ENCODE measurements at regions not wholly inside any gene's neighbourhood (a gene's known extent, or its start where the extent isn't known, plus 50 kb on each side); places are given as distances from the start of the nearest gene placed in this dataset.

DNA sequence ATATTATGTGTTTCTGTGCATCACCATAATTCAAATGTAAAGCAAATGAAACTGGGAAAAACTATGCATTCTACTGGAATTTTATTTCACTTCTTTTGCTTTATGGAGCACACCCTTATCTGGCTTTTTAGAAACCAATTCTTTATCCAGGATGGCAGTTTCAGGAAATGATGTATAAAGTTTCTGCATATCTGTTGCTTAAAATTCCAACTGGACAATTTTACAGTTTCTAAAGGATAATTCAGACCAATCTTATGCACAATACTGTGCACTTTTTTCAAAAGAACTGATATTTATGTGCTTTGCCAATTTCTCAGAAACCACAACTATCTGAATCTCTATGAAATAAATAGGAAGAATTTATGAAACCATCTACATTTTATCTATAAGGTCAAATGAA is 246.5 kb upstream of the MIR17HG start:
- no peaks in the 10 kb centered on the region for H3K9me3 ChIP-seq (ENCODE audit: control insufficient read depth in 2 of 2, low read length in 2 of 2)
- H3K4me1 Mint-ChIP-seq: no peaks in the 10 kb centered on the region
- no peak overlapping the region for H3K4me3 Mint-ChIP-seq
- no peak overlapping the region for H3K27ac Mint-ChIP-seq
- no peaks in the 10 kb centered on the region for H3K27me3 ChIP-seq (ENCODE audit: control insufficient read depth, insufficient read depth, low read length)
- H3K36me3 Mint-ChIP-seq: no peaks in the 10 kb centered on the region
- H3K36me3 ChIP-seq (ENCODE audit: control insufficient read depth, insufficient read depth, low read length): no peaks in the 10 kb centered on the region
- H3K4me1 ChIP-seq (ENCODE audit: control insufficient read depth, insufficient read depth, low read length, poor library complexity, severe bottlenecking): no peaks in the 10 kb centered on the region
- peaks cover 0 to 8% (median 3%) of the 10 kb centered on the region in 7 donors for H3K9me3 Mint-ChIP-seq
- no peak overlapping the region for H3K4me3 ChIP-seq (ENCODE audit: low read depth, low read length)
- no peak overlapping the region for H3K27ac ChIP-seq (ENCODE audit: insufficient read depth, low read length, poor library complexity, severe bottlenecking)
- no peak for ATAC-seq (ENCODE audit: low read depth in 2 of 2)
- H3K27me3 Mint-ChIP-seq: no peaks in the 10 kb centered on the region
- no peak for DNase-seq

DNA sequence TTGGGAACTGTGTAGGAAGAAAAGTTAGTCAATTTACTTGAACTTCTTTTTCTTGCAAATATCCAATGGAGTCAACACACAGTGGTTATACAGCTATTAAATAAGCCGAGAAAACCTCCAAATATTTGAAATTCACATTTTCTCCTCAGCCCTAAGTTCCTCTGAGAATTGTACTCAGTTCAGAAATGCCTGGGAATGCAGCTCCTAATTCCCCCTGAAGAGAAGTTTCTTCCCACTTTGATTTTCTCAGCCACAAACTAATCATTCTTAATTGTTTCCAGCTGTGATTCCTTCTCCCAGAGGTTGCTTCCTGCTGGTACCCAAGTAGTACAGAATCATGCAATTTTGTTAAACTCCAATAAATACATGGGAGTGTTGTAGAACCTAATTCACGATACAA is 246.1 kb upstream of the MIR17HG start:
- DNase-seq: no peak
- Histone ChIP-seq H3K4me1 (ENCODE audit: control insufficient read depth, insufficient read depth, low read length, poor library complexity, severe bottlenecking) (no peaks in the 10 kb centered on the region), H3K27me3 (ENCODE audit: control insufficient read depth, insufficient read depth, low read length) (no peaks in the 10 kb centered on the region), H3K27ac (ENCODE audit: insufficient read depth, low read length, poor library complexity, severe bottlenecking) (no peak overlapping the region), H3K9me3 (ENCODE audit: control insufficient read depth in 2 of 2, low read length in 2 of 2) (no peaks in the 10 kb centered on the region), H3K36me3 (ENCODE audit: control insufficient read depth, insufficient read depth, low read length) (no peaks in the 10 kb centered on the region), H3K4me3 (ENCODE audit: low read depth, low read length) (no peak overlapping the region)
- no peak overlapping the region for H3K4me3 Mint-ChIP-seq
- H3K9me3 Mint-ChIP-seq: peaks cover 0 to 8% (median 3%) of the 10 kb centered on the region in 7 donors
- no peak for ATAC-seq (ENCODE audit: low read depth in 2 of 2)
- no peaks in the 10 kb centered on the region for H3K4me1 Mint-ChIP-seq
- no peak overlapping the region for H3K27ac Mint-ChIP-seq
- H3K36me3 Mint-ChIP-seq: no peaks in the 10 kb centered on the region
- H3K27me3 Mint-ChIP-seq: no peaks in the 10 kb centered on the region

DNA sequence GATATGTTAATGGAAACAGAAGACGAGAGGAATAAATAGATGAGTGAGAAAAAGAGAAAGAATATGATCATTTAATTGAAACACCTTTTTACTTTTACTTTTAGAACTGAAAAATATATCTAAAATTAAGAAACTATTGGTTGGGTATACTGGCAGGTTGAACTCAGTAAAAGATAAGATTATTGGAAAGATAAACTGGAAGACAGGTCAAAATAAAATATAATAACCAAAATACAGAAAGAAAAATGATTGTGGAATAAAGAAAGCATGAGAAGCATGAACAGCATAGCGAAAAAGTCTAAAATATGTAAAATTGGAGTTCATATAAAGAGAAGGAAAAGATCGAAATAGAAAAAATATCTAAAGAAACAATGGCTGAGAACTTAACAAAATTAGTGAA is 242.2 kb upstream of the MIR17HG start:
- Mint-ChIP-seq H3K27me3 (no peaks in the 10 kb centered on the region), H3K9me3 (peaks cover 0 to 8% (median 3%) of the 10 kb centered on the region in 7 donors)
- ATAC-seq (ENCODE audit: low read depth in 2 of 2): no peak

DNA sequence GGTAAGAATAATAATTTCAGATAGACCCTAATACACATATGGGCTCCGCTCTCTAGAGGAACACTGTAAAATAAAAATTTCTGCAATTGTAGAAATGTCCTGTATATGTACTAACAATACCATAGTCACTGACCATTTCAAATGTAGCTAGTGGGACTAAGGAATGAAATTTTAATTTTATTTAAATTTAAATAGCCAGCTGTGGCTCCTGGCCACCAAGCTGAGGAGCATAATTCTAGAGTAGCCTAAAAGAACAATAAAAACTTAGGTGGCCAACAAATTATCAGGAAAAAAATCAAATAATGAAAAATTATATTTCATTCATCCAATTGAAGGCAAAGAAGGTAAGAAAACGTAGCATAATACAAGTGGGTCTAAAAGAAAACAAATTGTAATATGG is 240.9 kb upstream of the MIR17HG start:
- Histone ChIP-seq H3K36me3 (ENCODE audit: control insufficient read depth, insufficient read depth, low read length) (no peaks in the 10 kb centered on the region), H3K27ac (ENCODE audit: insufficient read depth, low read length, poor library complexity, severe bottlenecking) (no peak overlapping the region), H3K9me3 (ENCODE audit: control insufficient read depth in 2 of 2, low read length in 2 of 2) (no peaks in the 10 kb centered on the region), H3K4me3 (ENCODE audit: low read depth, low read length) (no peak overlapping the region), H3K27me3 (ENCODE audit: control insufficient read depth, insufficient read depth, low read length) (no peaks in the 10 kb centered on the region), H3K4me1 (ENCODE audit: control insufficient read depth, insufficient read depth, low read length, poor library complexity, severe bottlenecking) (no peaks in the 10 kb centered on the region)
- Mint-ChIP-seq H3K27ac (no peak overlapping the region), H3K36me3 (no peaks in the 10 kb centered on the region), H3K4me1 (no peaks in the 10 kb centered on the region), H3K4me3 (no peak overlapping the region), H3K9me3 (peaks cover 0 to 8% (median 3%) of the 10 kb centered on the region in 7 donors), H3K27me3 (no peaks in the 10 kb centered on the region)
- ATAC-seq (ENCODE audit: low read depth in 2 of 2) (no peak), DNase-seq (no peak)

More for the DNA sequence above, 242.2 kb upstream of the MIR17HG start:
- Histone ChIP-seq H3K27ac (ENCODE audit: insufficient read depth, low read length, poor library complexity, severe bottlenecking) (no peak overlapping the region), H3K27me3 (ENCODE audit: control insufficient read depth, insufficient read depth, low read length) (no peaks in the 10 kb centered on the region), H3K4me3 (ENCODE audit: low read depth, low read length) (no peak overlapping the region), H3K36me3 (ENCODE audit: control insufficient read depth, insufficient read depth, low read length) (no peaks in the 10 kb centered on the region), H3K9me3 (ENCODE audit: control insufficient read depth in 2 of 2, low read length in 2 of 2) (no peaks in the 10 kb centered on the region), H3K4me1 (ENCODE audit: control insufficient read depth, insufficient read depth, low read length, poor library complexity, severe bottlenecking) (no peaks in the 10 kb centered on the region)
- no peak overlapping the region for H3K4me3 Mint-ChIP-seq
- DNase-seq: no peak
- no peaks in the 10 kb centered on the region for H3K36me3 Mint-ChIP-seq
- no peaks in the 10 kb centered on the region for H3K4me1 Mint-ChIP-seq
- H3K27ac Mint-ChIP-seq: no peak overlapping the region

GRCh38 chr13:91108315-91108714 is 239.2 kb upstream of the MIR17HG start:
- H3K9me3 ChIP-seq (ENCODE audit: control insufficient read depth in 2 of 2, low read length in 2 of 2): no peaks in the 10 kb centered on the region
- no peaks in the 10 kb centered on the region for H3K36me3 Mint-ChIP-seq

GRCh38 chr13:91111476-91112200 is 235.8 kb upstream of the MIR17HG start:
- Mint-ChIP-seq H3K4me1 (no peaks in the 10 kb centered on the region), H3K4me3 (no peak overlapping the region), H3K9me3 (peaks cover 0 to 6% (median 0%) of the 10 kb centered on the region in 7 donors), H3K27me3 (no peaks in the 10 kb centered on the region), H3K27ac (no peak overlapping the region), H3K36me3 (no peaks in the 10 kb centered on the region)
- H3K9me3 ChIP-seq (ENCODE audit: control insufficient read depth in 2 of 2, low read length in 2 of 2): no peaks in the 10 kb centered on the region
- no peaks in the 10 kb centered on the region for H3K36me3 ChIP-seq (ENCODE audit: control insufficient read depth, insufficient read depth, low read length)
- no peak overlapping the region for H3K4me3 ChIP-seq (ENCODE audit: low read depth, low read length)
- no peaks in the 10 kb centered on the region for H3K4me1 ChIP-seq (ENCODE audit: control insufficient read depth, insufficient read depth, low read length, poor library complexity, severe bottlenecking)
- no peak overlapping the region for H3K27ac ChIP-seq (ENCODE audit: insufficient read depth, low read length, poor library complexity, severe bottlenecking)
- ATAC-seq (ENCODE audit: low read depth in 2 of 2) (no peak), DNase-seq (no peak)
- no peaks in the 10 kb centered on the region for H3K27me3 ChIP-seq (ENCODE audit: control insufficient read depth, insufficient read depth, low read length)

More at GRCh38 chr13:91108315-91108714, 239.2 kb upstream of the MIR17HG start:
- Mint-ChIP-seq H3K27me3 (no peaks in the 10 kb centered on the region), H3K27ac (no peak overlapping the region), H3K4me1 (no peaks in the 10 kb centered on the region), H3K9me3 (peaks cover 0 to 5% (median 0%) of the 10 kb centered on the region in 7 donors), H3K4me3 (no peak overlapping the region)
- Histone ChIP-seq H3K36me3 (ENCODE audit: control insufficient read depth, insufficient read depth, low read length) (no peaks in the 10 kb centered on the region), H3K27me3 (ENCODE audit: control insufficient read depth, insufficient read depth, low read length) (no peaks in the 10 kb centered on the region), H3K4me3 (ENCODE audit: low read depth, low read length) (no peak overlapping the region), H3K4me1 (ENCODE audit: control insufficient read depth, insufficient read depth, low read length, poor library complexity, severe bottlenecking) (no peaks in the 10 kb centered on the region), H3K27ac (ENCODE audit: insufficient read depth, low read length, poor library complexity, severe bottlenecking) (no peak overlapping the region)
- DNase-seq (no peak), ATAC-seq (ENCODE audit: low read depth in 2 of 2) (no peak)

DNA sequence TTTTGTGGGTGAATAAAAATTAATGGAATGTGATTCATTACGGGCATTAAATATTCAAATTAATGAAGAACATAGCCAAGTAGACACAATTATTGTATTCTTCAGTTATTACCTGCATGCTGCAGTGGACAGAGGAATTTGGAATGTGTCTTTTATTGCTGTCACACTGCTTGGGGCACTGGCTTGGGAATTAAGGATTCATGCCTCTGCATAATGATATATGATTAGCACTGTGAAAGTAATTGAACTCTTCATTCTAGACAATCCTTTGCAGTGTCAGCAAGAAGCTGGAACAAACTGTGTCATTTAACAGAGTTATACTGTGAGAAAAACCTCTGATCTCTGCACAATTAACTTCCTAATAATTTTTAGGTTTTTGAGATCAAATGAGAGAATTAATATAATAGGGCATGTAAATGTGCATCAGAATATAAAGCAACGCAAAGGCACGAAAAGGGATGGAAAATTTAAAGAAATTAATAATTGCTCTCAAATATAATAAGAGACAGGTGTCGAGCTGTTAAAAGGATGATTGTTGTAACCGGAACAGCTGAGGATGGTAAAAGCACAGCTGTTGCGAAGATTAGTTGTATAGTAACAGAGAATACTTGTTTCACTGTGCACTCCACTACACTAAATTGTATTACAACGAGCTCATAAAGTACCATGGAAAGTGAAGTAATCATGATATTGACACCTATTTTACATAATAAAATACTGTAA is 235.1 kb upstream of the MIR17HG start:
- no peaks in the 10 kb centered on the region for H3K27me3 Mint-ChIP-seq
- no peak overlapping the region for H3K27ac Mint-ChIP-seq
- H3K9me3 Mint-ChIP-seq: peaks cover 0 to 3% (median 0%) of the 10 kb centered on the region in 7 donors

DNA sequence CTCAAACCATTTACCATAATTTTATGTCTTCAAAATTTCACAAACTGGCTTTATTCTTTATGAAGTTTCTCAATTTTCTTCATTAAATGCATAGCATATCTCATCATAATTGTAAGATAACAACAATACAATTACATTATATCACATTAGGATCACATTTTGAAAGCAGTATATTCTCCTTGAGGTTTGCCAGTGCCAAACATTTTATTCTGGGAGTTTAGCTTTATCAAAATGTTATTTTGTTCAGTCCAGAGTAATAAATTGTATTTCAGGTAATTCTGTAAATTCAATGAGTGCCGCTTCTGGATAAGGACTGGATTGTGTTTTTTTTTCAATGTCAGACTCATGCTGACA is 234.6 kb upstream of the MIR17HG start:
- Mint-ChIP-seq H3K4me1 (no peaks in the 10 kb centered on the region), H3K9me3 (peaks cover 0 to 3% (median 0%) of the 10 kb centered on the region in 7 donors), H3K36me3 (no peaks in the 10 kb centered on the region), H3K4me3 (no peak overlapping the region), H3K27ac (no peak overlapping the region), H3K27me3 (no peaks in the 10 kb centered on the region)
- Histone ChIP-seq H3K9me3 (ENCODE audit: control insufficient read depth in 2 of 2, low read length in 2 of 2) (no peaks in the 10 kb centered on the region), H3K4me1 (ENCODE audit: control insufficient read depth, insufficient read depth, low read length, poor library complexity, severe bottlenecking) (no peaks in the 10 kb centered on the region), H3K27ac (ENCODE audit: insufficient read depth, low read length, poor library complexity, severe bottlenecking) (no peak overlapping the region), H3K36me3 (ENCODE audit: control insufficient read depth, insufficient read depth, low read length) (no peaks in the 10 kb centered on the region), H3K4me3 (ENCODE audit: low read depth, low read length) (no peak overlapping the region), H3K27me3 (ENCODE audit: control insufficient read depth, insufficient read depth, low read length) (no peaks in the 10 kb centered on the region)
- DNase-seq: no peak
- no peak for ATAC-seq (ENCODE audit: low read depth in 2 of 2)

More for the DNA sequence above, 235.1 kb upstream of the MIR17HG start:
- H3K4me3 ChIP-seq (ENCODE audit: low read depth, low read length): no peak overlapping the region
- no peaks in the 10 kb centered on the region for H3K36me3 ChIP-seq (ENCODE audit: control insufficient read depth, insufficient read depth, low read length)
- DNase-seq (no peak), ATAC-seq (ENCODE audit: low read depth in 2 of 2) (no peak)
- no peak overlapping the region for H3K27ac ChIP-seq (ENCODE audit: insufficient read depth, low read length, poor library complexity, severe bottlenecking)
- Mint-ChIP-seq H3K36me3 (no peaks in the 10 kb centered on the region), H3K4me1 (no peaks in the 10 kb centered on the region), H3K4me3 (no peak overlapping the region)
- no peaks in the 10 kb centered on the region for H3K9me3 ChIP-seq (ENCODE audit: control insufficient read depth in 2 of 2, low read length in 2 of 2)
- H3K4me1 ChIP-seq (ENCODE audit: control insufficient read depth, insufficient read depth, low read length, poor library complexity, severe bottlenecking): no peaks in the 10 kb centered on the region
- H3K27me3 ChIP-seq (ENCODE audit: control insufficient read depth, insufficient read depth, low read length): no peaks in the 10 kb centered on the region

All from CD4-positive, CD25-positive, alpha-beta regulatory T cell (primary cell).